ENCODE measurements at regions not wholly inside any gene's neighbourhood (a gene's known extent, or its start where the extent isn't known, plus 50 kb on each side); places are given as distances from the start of the nearest gene placed in this dataset.
"Not testable (repeated sequence)": the region's sequence is repeated elsewhere in the genome, so short reads cannot be mapped to it uniquely, and the experiment has no call there.

DNA sequence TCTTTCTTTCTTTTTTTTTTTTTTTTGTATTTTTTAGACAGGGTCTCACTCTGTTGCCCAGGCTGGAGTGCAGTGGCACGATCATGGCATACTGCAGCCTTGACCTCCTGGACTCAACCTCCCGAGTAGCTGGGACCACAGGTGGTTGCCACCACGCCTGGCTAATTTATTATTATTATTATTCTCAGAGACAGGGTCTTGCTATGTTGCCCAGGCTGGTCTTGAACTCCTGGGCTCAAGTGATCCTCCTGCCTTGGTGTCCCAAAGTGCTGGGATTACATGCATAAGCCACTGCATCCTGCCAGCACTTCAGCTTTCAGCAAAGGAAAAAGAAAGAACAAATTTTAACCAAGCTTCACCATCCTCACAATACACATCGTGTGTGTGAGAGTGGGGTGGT is 97.9 kb upstream of the SERBP1 start:
- intact Hi-C loops (cut with micrococcal nuclease) = no loop called here

DNA sequence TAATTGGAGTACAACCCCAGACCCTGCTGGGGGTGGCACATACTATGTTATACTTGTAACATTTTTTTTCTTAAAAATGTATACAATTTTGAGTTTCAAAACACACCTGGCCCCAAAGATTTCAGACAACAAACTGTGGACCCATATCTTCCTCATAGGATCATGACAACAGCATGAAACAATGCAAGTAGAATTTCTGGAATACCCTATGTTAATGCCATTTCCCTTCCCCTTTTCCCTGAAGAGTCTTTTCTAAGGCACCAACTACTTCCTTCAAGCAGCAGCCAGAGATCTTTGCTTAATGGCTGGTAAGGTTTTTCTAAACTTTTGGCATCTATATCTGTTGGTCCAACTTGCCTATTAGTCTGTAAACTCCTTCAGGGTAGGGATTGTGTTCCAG is 99.9 kb upstream of the SERBP1 start:
- intact Hi-C loops (cut with micrococcal nuclease) = loop anchor here (10.0 kb wide), 1 partner anchor 155 kb away; the partner anchor contains the start of gene GADD45A

- intact Hi-C loops (cut with micrococcal nuclease) = loop anchor here (1.0 to 10.0 kb wide), 2 partner anchors 152 to 228 kb away; partner anchors contain the start of gene GADD45A
Observed at GRCh38 chr1:67532452-67533216, 102.4 kb upstream of the SERBP1 start.

DNA sequence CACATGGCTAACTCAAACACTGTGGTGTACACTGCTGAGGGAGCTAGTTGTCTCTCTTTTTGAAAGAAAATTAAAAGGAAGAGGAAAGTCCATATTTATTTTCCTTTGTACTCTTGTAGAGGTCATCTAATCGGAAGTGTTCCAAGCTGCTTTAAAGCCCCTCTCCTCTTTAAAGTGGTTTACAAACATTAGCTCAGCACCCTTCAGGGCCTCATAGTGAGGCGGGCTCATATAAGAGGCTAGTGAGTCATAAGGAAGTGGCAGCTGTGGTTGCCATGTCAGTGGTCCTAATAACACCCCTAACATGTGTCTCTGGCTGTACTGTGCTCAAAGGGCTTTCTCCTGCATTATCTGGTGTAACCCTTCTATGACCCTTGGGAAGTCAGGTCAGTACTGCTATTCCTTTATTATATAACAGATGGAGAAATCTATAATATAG is 104.4 kb upstream of the SERBP1 start:
- intact Hi-C loops (cut with micrococcal nuclease) = loop anchor here (10.0 kb wide), 1 partner anchor 150 kb away; the partner anchor contains the start of gene GADD45A

DNA sequence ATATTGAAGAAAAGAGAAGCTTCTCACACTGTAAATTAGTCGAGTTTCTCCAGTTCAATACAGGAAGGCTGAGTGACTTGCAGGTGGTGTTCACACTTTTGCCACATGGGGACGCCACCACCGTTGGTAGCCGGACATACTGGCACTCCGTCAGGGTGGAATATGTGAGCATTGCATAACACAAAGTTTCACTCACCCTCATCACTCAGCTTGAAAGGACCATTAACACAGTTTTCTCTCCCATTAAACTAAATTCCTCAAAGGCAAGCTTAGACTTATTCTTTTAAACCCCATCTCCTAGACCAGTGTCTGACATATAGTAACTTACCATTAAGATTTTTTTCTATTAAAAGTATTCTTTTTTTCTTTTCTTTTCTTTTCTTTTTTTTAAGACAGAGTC is 105.3 kb upstream of the SERBP1 start:
- intact Hi-C loops (cut with micrococcal nuclease) = loop anchor here (10.0 kb wide), 1 partner anchor 149 kb away; the partner anchor contains the start of gene GADD45A

GRCh38 chr1:67536957-67537666 is 106.9 kb upstream of the SERBP1 start:
- intact Hi-C loops (cut with micrococcal nuclease) = loop anchor here (10.0 kb wide), 1 partner anchor 148 kb away; the partner anchor contains the start of gene GADD45A

DNA sequence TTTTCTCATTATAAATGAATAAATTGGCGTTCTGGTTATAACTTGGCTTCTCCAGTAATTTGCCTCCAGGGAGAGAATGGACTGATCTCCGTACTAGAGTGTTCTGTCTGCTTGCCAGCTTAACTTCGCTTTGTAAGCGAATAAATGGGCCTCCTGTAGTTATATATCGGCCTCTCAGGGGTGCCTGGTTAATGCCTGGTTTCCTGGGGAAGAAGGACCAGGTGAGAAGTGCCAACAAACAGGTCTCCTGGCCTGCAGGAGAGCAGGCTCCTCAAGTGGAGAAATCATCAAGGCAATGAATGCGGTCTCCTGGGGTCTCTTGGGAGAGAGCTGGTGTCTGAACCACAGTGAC is 107.4 kb upstream of the SERBP1 start:
- intact Hi-C loops (cut with micrococcal nuclease) = loop anchor here (10.0 kb wide), 1 partner anchor 147 kb away; the partner anchor contains the start of gene GADD45A

GRCh38 chr1:67540025-67540732 is 110.0 kb upstream of the SERBP1 start:
- intact Hi-C loops (cut with micrococcal nuclease) = no loop called here

DNA sequence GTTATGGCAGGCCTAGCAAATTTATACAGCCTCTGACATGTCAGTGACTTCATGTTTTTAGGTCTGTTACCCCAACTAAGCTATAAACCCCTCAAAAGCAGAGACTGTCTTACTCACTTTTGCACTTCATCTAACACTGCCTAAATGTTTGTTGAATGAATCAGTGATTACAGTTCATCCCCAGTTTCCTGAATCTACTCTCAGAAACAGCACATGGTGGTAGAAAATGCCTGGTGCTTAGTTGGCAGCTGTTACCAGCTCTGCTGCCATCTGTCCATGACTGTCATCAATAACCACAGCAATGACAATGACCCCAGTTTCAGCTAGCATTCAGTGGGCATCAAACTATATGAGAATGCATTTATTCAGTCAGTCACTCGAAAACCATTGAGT is 110.5 kb upstream of the SERBP1 start:
- intact Hi-C loops (cut with micrococcal nuclease) = no loop called here

GRCh38 chr1:67542747-67543146 is 112.5 kb upstream of the SERBP1 start:
- intact Hi-C loops (cut with micrococcal nuclease) = no loop called here

DNA sequence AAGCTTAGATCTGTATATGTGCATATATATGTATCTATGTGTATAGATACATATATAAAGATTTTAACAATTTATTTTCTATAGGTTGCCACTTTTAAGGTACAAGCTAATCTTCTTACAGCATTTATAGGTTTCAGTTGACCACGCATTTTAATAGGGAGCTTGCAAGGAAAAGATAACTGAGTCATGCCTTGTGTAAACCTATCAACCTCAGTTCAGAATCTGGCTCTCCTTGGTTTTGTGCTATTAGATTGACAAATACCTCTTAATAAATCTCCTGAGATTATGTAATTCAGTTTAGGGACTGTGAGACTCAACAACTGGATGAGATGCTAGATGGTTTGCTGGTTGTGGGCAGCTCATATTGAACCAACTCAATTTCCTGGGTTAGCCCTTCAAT is 114.7 kb upstream of the SERBP1 start:
- intact Hi-C loops (cut with micrococcal nuclease) = no loop called here

DNA sequence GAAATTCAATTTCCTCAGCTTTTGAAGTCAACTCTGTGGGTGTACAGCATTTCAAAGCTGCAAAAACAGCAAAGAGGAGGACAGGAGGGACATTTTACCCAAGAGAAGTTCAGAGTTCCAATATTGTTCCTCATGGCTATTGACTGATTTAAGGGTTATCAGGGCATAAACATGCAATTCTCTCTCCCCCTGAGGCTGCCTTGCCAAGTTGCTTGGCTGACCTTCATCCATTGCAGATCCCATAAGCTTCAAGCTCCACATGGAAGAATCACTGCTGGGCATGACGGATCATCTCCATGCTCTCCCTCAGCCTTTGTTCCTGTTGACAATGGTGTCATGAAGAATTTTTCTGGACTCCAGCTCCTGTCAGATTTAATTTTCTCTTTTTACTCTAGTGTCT is 115.2 kb upstream of the SERBP1 start:
- intact Hi-C loops (cut with micrococcal nuclease) = no loop called here

GRCh38 chr1:67551375-67551774 is 121.2 kb upstream of the SERBP1 start:
- intact Hi-C loops (cut with micrococcal nuclease) = no loop called here

- intact Hi-C loops (cut with micrococcal nuclease) = no loop called here
Observed at GRCh38 chr1:67552336-67552759, 122.1 kb upstream of the SERBP1 start.

GRCh38 chr1:67554204-67554603 is 124.0 kb upstream of the SERBP1 start:
- intact Hi-C loops (cut with micrococcal nuclease) = not testable (repeated sequence)

DNA sequence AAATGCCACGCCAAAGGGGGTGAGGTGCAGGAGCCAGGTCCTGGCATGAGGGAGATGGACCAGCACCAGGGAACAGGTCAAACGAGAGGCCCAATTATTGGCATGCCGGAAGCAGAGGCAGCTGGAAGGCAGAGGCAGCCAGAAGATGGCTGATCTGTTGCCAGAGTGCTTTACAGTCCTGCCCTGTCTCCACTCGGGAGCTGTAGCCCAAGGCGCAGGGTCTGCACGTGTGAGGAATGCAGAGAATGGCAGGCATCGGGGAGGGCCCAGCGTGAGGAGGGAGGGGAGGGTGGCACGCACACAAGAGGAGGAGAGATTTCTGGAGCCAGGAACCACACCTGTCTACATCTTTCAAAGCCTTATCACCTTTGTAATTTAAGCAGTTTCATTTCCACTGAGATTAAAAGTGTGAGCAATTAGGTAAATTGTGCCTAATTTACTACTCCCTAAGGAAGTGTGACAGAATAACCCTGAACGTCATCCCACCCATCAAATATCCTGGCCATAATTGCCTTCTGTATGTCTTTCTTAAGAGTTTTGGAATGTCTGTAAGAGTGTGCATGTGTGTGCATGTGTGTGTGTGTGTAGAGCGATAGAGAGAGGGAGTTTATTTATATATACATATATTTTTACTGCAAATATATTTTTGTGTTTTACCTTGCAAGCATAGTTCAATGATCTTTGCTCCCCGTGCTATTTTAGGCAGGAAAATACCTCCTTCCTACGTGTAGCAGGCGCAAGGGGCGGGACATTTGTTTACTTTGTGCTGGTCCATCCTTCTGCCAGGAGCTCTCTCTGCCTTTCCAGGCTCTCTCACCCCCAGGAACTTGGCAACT is 125.5 kb upstream of the SERBP1 start:
- intact Hi-C loops (cut with micrococcal nuclease) = no loop called here

DNA sequence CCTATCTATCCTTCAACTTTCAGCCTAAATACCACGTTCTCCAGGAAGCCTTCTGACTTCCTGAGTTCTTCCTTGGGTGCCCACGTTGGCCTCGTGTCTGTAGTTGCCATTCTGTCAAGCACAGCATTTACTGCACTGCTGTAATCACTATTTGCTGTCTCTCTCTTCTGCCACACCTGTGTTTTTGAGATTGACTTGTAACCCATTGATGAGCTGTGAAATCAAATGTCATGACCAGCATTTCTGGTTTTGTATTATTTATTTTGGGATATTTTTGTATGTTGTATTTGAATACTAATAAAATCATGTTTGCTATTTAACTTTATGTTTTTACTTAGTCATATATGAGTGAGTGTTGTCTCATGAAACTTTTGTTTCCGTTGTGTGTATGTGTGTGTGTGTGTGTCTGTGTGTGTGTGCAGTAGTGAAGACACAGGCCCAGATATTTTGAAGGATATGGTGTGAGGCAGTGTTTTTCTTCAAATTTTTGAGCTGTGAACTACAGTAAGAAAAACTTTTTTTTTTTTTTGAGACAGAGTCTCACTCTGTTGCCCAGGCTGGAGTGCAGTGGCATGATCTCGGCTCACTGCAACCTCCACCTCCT is 126.2 kb upstream of the SERBP1 start:
- intact Hi-C loops (cut with micrococcal nuclease) = no loop called here

DNA sequence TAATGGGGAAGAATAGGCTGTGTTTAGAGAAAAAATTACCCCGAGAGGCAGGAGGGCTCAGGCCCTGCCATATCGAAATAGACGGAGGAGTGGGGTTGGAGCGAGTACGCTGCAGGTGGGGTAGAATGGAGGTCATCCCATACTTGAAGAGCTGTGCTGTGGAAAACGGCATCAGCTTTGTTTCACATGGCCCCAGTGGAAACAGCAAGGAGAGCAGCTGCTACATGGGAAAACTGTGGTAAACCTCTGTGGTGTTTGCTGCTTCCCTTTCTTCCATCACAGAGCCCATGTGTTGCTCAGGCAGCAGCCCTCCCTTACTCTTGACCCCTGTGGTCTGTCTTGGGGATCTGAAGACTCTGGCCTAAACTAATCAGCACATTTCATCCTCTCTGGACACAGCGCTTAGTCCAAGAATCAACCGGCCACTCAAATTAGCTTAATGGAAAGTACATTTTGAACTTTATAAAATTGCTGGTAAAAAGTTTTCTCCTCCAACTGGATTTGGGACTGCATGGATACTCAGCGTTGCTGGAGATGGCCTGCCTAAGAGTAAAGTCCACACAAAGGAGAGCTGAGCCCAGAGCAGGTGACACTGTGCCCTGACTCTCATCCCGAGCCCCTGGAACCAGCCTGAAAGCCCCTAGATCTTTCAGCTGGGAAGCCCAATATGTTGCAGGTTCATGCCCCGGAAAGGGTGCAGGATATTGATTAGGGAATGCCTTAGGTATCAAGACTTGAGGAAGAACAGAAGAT is 127.1 kb upstream of the GADD45A start:
- intact Hi-C loops (cut with micrococcal nuclease) = no loop called here

- intact Hi-C loops (cut with micrococcal nuclease) = no loop called here
Observed at GRCh38 chr1:67558449-67559193, 126.4 kb upstream of the GADD45A start.

Data from T-helper 2 cell treated with Interferon-gamma antibody and Interleukin-4, amounts not matched to agents 100 ng/mL and 5 ng/mL, for 36 hours (primary cell).